ENCODE measurements at regions not wholly inside any gene's neighbourhood (a gene's known extent, or its start where the extent isn't known, plus 50 kb on each side); places are given as distances from the start of the nearest gene placed in this dataset.

GRCh38 chr4:124401606-124402005 lies 310.9 kb downstream of the ANKRD50 start:
- Histone ChIP-seq H3K9me3 (no peaks in the 10 kb centered on the region), H3K4me3 (no peak overlapping the region), H3K4me1 (no peaks in the 10 kb centered on the region), H3K27me3 (no peaks in the 10 kb centered on the region), H3K36me3 (no peaks in the 10 kb centered on the region), H3K27ac (no peak overlapping the region)
- 64% methylated on average over 3 of the region's 3 CpGs for WGBS (ENCODE audit: insufficient coverage, low coverage, low lambda C conversion rate, missing lambda C conversion rate)
- intact Hi-C loops (cut with DNase I), result no loop called here
- DNase-seq, result no peak
- no peak for ATAC-seq
- TF ChIP-seq, protein P1, sequence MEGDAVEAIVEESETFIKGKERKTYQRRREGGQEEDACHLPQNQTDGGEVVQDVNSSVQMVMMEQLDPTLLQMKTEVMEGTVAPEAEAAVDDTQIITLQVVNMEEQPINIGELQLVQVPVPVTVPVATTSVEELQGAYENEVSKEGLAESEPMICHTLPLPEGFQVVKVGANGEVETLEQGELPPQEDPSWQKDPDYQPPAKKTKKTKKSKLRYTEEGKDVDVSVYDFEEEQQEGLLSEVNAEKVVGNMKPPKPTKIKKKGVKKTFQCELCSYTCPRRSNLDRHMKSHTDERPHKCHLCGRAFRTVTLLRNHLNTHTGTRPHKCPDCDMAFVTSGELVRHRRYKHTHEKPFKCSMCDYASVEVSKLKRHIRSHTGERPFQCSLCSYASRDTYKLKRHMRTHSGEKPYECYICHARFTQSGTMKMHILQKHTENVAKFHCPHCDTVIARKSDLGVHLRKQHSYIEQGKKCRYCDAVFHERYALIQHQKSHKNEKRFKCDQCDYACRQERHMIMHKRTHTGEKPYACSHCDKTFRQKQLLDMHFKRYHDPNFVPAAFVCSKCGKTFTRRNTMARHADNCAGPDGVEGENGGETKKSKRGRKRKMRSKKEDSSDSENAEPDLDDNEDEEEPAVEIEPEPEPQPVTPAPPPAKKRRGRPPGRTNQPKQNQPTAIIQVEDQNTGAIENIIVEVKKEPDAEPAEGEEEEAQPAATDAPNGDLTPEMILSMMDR (IDR thresholded peaks at IDR 0.05), result no peak
- TF ChIP-seq POLR2A (IDR thresholded peaks at IDR 0.05), result no peak

GRCh38 chr4:124409044-124409443 lies 303.5 kb downstream of the ANKRD50 start:
- no peaks in the 10 kb centered on the region for H3K4me1 ChIP-seq
- H3K36me3 ChIP-seq, result no peaks in the 10 kb centered on the region
- intact Hi-C loops (cut with DNase I), result no loop called here
- ATAC-seq, result no peak
- 63% methylated on average over 4 of the region's 4 CpGs for WGBS (ENCODE audit: insufficient coverage, low coverage, low lambda C conversion rate, missing lambda C conversion rate)
- no peaks in the 10 kb centered on the region for H3K27me3 ChIP-seq
- no peak for DNase-seq
- no peak overlapping the region for H3K27ac ChIP-seq
- TF ChIP-seq POLR2A (IDR thresholded peaks at IDR 0.05), result no peak
- TF ChIP-seq, protein P1 (IDR thresholded peaks at IDR 0.05), result no peak
- H3K4me3 ChIP-seq, result no peak overlapping the region
- no peaks in the 10 kb centered on the region for H3K9me3 ChIP-seq

- H3K4me1 ChIP-seq, result no peaks in the 10 kb centered on the region
- no peak for DNase-seq
- WGBS (ENCODE audit: insufficient coverage, low coverage, low lambda C conversion rate, missing lambda C conversion rate), result 75% methylated on average over 2 of the region's 2 CpGs
- no peak overlapping the region for H3K27ac ChIP-seq
- no peak overlapping the region for H3K4me3 ChIP-seq
- TF ChIP-seq, protein P1 (IDR thresholded peaks at IDR 0.05), result no peak
- no peak for TF ChIP-seq POLR2A (IDR thresholded peaks at IDR 0.05)
- H3K36me3 ChIP-seq, result no peaks in the 10 kb centered on the region
- intact Hi-C loops (cut with DNase I), result no loop called here
- ATAC-seq, result no peak
- no peaks in the 10 kb centered on the region for H3K27me3 ChIP-seq
- no peaks in the 10 kb centered on the region for H3K9me3 ChIP-seq
These were observed 298.1 kb downstream of the ANKRD50 start for GRCh38 chr4:124414276-124415040.

DNA sequence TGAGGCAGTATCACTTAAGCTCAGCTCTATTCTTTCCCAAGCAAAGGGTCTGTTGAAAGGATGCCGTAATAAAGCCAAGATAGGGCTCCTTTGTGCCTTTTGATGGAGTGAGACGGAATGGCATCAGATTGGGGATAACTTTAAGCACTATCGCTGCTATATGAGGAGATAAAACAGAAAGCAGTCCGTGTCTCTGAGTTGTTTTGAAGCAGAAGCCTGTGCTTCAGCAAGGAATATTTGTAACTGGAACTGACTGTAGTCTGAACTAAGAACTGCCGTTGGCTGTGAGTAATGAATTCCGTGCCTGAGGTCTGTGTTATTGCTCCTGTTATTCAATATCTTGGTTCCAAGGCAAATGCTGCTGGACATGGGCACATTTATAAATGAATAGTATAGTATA lies 297.4 kb downstream of the ANKRD50 start:
- no peak for DNase-seq
- Histone ChIP-seq H3K9me3 (no peaks in the 10 kb centered on the region), H3K27ac (no peak overlapping the region), H3K4me3 (no peak overlapping the region), H3K36me3 (no peaks in the 10 kb centered on the region), H3K4me1 (no peaks in the 10 kb centered on the region), H3K27me3 (no peaks in the 10 kb centered on the region)
- intact Hi-C loops (cut with DNase I), result no loop called here
- TF ChIP-seq, protein P1 (IDR thresholded peaks at IDR 0.05), result no peak
- no peak for TF ChIP-seq POLR2A (IDR thresholded peaks at IDR 0.05)
- no peak for ATAC-seq
- WGBS (ENCODE audit: insufficient coverage, low coverage, low lambda C conversion rate, missing lambda C conversion rate), result 68% methylated on average over 6 of the region's 6 CpGs
